K562 (cell line): ENCODE measurements at regions not wholly inside any gene's neighbourhood (a gene's known extent, or its start where the extent isn't known, plus 50 kb on each side); places are given as distances from the start of the nearest gene placed in this dataset.

Source experiments
- CREM ChIP-seq: IDR thresholded peaks from 2 replicates; pipeline ENCODE4 v1.6.1; 2014; ENCODE audit warnings: antibody characterized with exemption, low read depth
- CTCF ChIP-seq, 3 experiments: IDR thresholded peaks in 2 of 3; conservative IDR thresholded peaks in 1 of 3; 2 replicates each; pipeline ENCODE4 v1.5.1; 2011 to 2012; ENCODE audit warnings: low read length in 3 of 3, mild to moderate bottlenecking in 3 of 3, control low read depth in 2 of 3, improper control_type of control experiment in 1 of 3, inconsistent platforms in 1 of 3, low read depth in 1 of 3, mixed read lengths in 1 of 3, moderate library complexity in 1 of 3; ENCODE audit not compliant: insufficient read depth in 2 of 3
- MAFF ChIP-seq: IDR thresholded peaks from 2 replicates; pipeline ENCODE4 v1.6.1; 2012; ENCODE audit warnings: low read length, improper control_type of control experiment
- RAD21 ChIP-seq, 2 experiments: fragments of 250-450 bp in 1 of 2; fragments of 450-650 bp in 1 of 2; sonication (Bioruptor Pico) in 1 of 2; formaldehyde crosslinking in 1 of 2; IDR thresholded peaks in 1 of 2; conservative IDR thresholded peaks in 1 of 2; 2 replicates each; pipeline versions ENCODE4 v1.4.0 to v1.8.0; 2020 to 2022; ENCODE audit warnings: mild to moderate bottlenecking in 2 of 2, moderate library complexity in 1 of 2
- ZNF232 ChIP-seq: sonication (generic); formaldehyde crosslinking; IDR thresholded peaks from 2 replicates; pipeline ENCODE4 v1.8.0; 2022; ENCODE audit warnings: mild to moderate bottlenecking, missing genetic modification reagents
- ZNF280B ChIP-seq: fragments of 250-450 bp; sonication (Bioruptor Pico); IDR thresholded peaks from 2 replicates; pipeline ENCODE4 v1.5.1; 2021; ENCODE audit warnings: mild to moderate bottlenecking
- ZNF589 ChIP-seq: fragments of 200-800 bp; sonication (Bioruptor generic); IDR thresholded peaks from 2 replicates; pipeline ENCODE4 v1.6.1; 2016; ENCODE audit warnings: low read depth, missing genetic modification characterization, missing compliant biosample characterization

- no peak for TF ChIP-seq MAFF
- TF ChIP-seq CREM, result no peak
- no peak for TF ChIP-seq ZNF280B (CRISPR knock-in tag)
- TF ChIP-seq RAD21 (CRISPR knock-in tag; conservative IDR thresholded peaks at IDR 0.05 in 1 of 2, IDR thresholded peaks at IDR 0.05 in 1 of 2), result no peak
- TF ChIP-seq CTCF (IDR thresholded peaks at IDR 0.05 in 2 of 3, conservative IDR thresholded peaks at IDR 0.05 in 1 of 3; ENCODE audit: insufficient read depth in 2 of 3, low read depth in 1 of 3, low read length in 3 of 3), result no peak
- no peak for TF ChIP-seq ZNF232 (CRISPR knock-in tag)
- no peak for TF ChIP-seq ZNF589 (CRISPR knock-in tag)
These were observed 1416.0 kb downstream of the EFNA5 start for GRCh38 chr5:106254784-106255183.
